GM23338 (cell line): ENCODE measurements at regions not wholly inside any gene's neighbourhood (a gene's known extent, or its start where the extent isn't known, plus 50 kb on each side); places are given as distances from the start of the nearest gene placed in this dataset.
A peak's percentile ranks its signal among the peaks of the same experiment; 100 is the strongest.

Source experiments
- ATAC-seq: fragments of 200-7000 bp; cut with Tn5 transposase; 3 replicates; pipeline ENCODE4 v1.9.1; 2020
- DNase-seq: peaks from one replicate; pipeline ENCODE4 v3.0.0-alpha.2; 2015; ENCODE audit warnings: low spot score
- H2AFZ ChIP-seq: fragments of 200-600 bp; sonication (generic); 2 replicates; pipeline ENCODE4 v1.8.0; 2016; ENCODE audit warnings: antibody characterized with exemption, mild to moderate bottlenecking, moderate library complexity
- H3F3A ChIP-seq: fragments of 200-600 bp; sonication (generic); replicated peaks from 2 replicates; pipeline ENCODE4 v1.8.0; 2017; ENCODE audit warnings: antibody characterized with exemption, mixed run types, low read depth
- H3K27ac ChIP-seq: fragments of 200-600 bp; sonication (generic); 2 replicates; pipeline ENCODE4 v1.6.1; 2016; ENCODE audit warnings: low read depth
- H3K27me3 ChIP-seq: fragments of 200-600 bp; sonication (generic); 2 replicates; pipeline ENCODE4 v1.8.0; 2016; ENCODE audit warnings: mild to moderate bottlenecking, mixed run types, moderate library complexity; ENCODE audit not compliant: insufficient read depth
- H3K36me3 ChIP-seq: fragments of 200-600 bp; sonication (generic); 2 replicates; pipeline ENCODE4 v1.8.0; 2016; ENCODE audit warnings: mild to moderate bottlenecking; ENCODE audit not compliant: insufficient read depth
- H3K4me1 ChIP-seq: fragments of 200-600 bp; sonication (generic); 2 replicates; pipeline ENCODE4 v1.8.0; 2016; ENCODE audit warnings: mild to moderate bottlenecking, moderate library complexity; ENCODE audit not compliant: insufficient read depth
- H3K4me2 ChIP-seq: fragments of 200-600 bp; sonication (generic); 2 replicates; pipeline ENCODE4 v1.7.1; 2017; ENCODE audit warnings: mixed run types
- H3K4me3 ChIP-seq: fragments of 200-600 bp; sonication (generic); 2 replicates; pipeline ENCODE4 v1.6.1; 2016; ENCODE audit warnings: mixed run types
- H3K79me2 ChIP-seq: fragments of 200-600 bp; sonication (generic); replicated peaks from 2 replicates; pipeline ENCODE4 v1.8.0; 2017; ENCODE audit warnings: mild to moderate bottlenecking; ENCODE audit not compliant: insufficient read depth
- H3K9me2 ChIP-seq: fragments of 200-600 bp; sonication (generic); 2 replicates; pipeline ENCODE4 v1.8.0; 2017; ENCODE audit not compliant: insufficient read depth
- H4K20me1 ChIP-seq: fragments of 200-600 bp; sonication (generic); replicated peaks from 2 replicates; pipeline ENCODE4 v1.8.0; 2017; ENCODE audit warnings: mild to moderate bottlenecking; ENCODE audit not compliant: insufficient read depth
- H3K27ac Mint-ChIP-seq: 2 replicates; pipeline ENCODE4 v1.8.0; 2020; ENCODE audit warnings: inconsistent platforms, mild to moderate bottlenecking, moderate library complexity, mixed read lengths
- H3K27me3 Mint-ChIP-seq: 3 replicates; pipeline ENCODE4 v1.8.0; 2022; ENCODE audit warnings: low read depth, mild to moderate bottlenecking, moderate library complexity, mixed read lengths, inconsistent platforms; ENCODE audit not compliant: insufficient read depth, poor library complexity
- H3K36me3 Mint-ChIP-seq: 3 replicates; pipeline ENCODE4 v1.8.0; 2021; ENCODE audit warnings: low read depth, mild to moderate bottlenecking, inconsistent platforms, moderate library complexity, mixed read lengths
- H3K4me1 Mint-ChIP-seq: 3 replicates; pipeline ENCODE4 v1.8.0; 2020; ENCODE audit warnings: mild to moderate bottlenecking, inconsistent platforms, mixed read lengths
- H3K4me3 Mint-ChIP-seq: 3 replicates; pipeline ENCODE4 v1.8.0; 2021; ENCODE audit warnings: moderate library complexity, mild to moderate bottlenecking, inconsistent platforms, mixed read lengths
- H3K9me3 Mint-ChIP-seq: 3 replicates; pipeline ENCODE4 v1.8.0; 2020; ENCODE audit warnings: moderate library complexity, mild to moderate bottlenecking, inconsistent platforms, mixed read lengths
- CREB1 ChIP-seq: fragments of 250-450 bp; sonication (Bioruptor Pico); IDR thresholded peaks from 2 replicates; pipeline ENCODE4 v1.5.0; 2020; ENCODE audit warnings: low read depth, mild to moderate bottlenecking, moderate library complexity
- CTCF ChIP-seq, 2 experiments: fragments of 200-600 bp in 1 of 2; sonication (generic) in 1 of 2; conservative IDR thresholded peaks; 2 replicates each; pipeline versions ENCODE4 v1.5.1 to v1.6.1; 2016 to 2017; ENCODE audit warnings: antibody characterized with exemption in 2 of 2, low read depth in 2 of 2, mild to moderate bottlenecking in 2 of 2, moderate library complexity in 1 of 2
- ETS1 ChIP-seq: IDR thresholded peaks from 2 replicates; pipeline ENCODE4 v1.6.1; 2016; ENCODE audit warnings: antibody characterized with exemption
- EZH2 ChIP-seq: fragments of 200-600 bp; sonication (generic); IDR thresholded peaks from one replicate; pipeline ENCODE4 v1.8.0; 2017; ENCODE audit warnings: antibody characterized with exemption, mild to moderate bottlenecking, low read depth; ENCODE audit not compliant: unreplicated experiment
- EZH2phosphoT487 ChIP-seq: fragments of 200-600 bp; sonication (generic); IDR thresholded peaks from one replicate; pipeline ENCODE4 v1.8.1; 2018; ENCODE audit warnings: antibody characterized with exemption; ENCODE audit not compliant: unreplicated experiment
- JUNB ChIP-seq: IDR thresholded peaks from one replicate; pipeline ENCODE4 v1.6.1; 2016; ENCODE audit warnings: antibody characterized with exemption; ENCODE audit not compliant: unreplicated experiment
- NANOG ChIP-seq: IDR thresholded peaks from 2 replicates; pipeline ENCODE4 v1.6.1; 2016; ENCODE audit warnings: antibody characterized with exemption, borderline replicate concordance
- POLR2AphosphoS5 ChIP-seq: IDR thresholded peaks from 2 replicates; pipeline ENCODE4 v1.6.1; 2016; ENCODE audit warnings: antibody characterized with exemption, low read depth
- REST ChIP-seq: IDR thresholded peaks from one replicate; pipeline ENCODE4 v1.6.1; 2018; ENCODE audit warnings: antibody characterized with exemption; ENCODE audit not compliant: unreplicated experiment
- STAT1 ChIP-seq: IDR thresholded peaks from one replicate; pipeline ENCODE4 v1.6.1; 2016; ENCODE audit warnings: antibody characterized with exemption; ENCODE audit not compliant: unreplicated experiment
- ZNF114 ChIP-seq: fragments of 250-450 bp; sonication (Bioruptor Pico); IDR thresholded peaks from 2 replicates; pipeline ENCODE4 v1.5.0; 2020; ENCODE audit warnings: mild to moderate bottlenecking, moderate library complexity
- ZNF331 ChIP-seq: fragments of 250-450 bp; sonication (Bioruptor Pico); IDR thresholded peaks from 2 replicates; pipeline ENCODE4 v1.5.0; 2020; ENCODE audit warnings: low read depth, mild to moderate bottlenecking, moderate library complexity
- ZNF462 ChIP-seq: fragments of 250-450 bp; sonication (Bioruptor Pico); IDR thresholded peaks from 2 replicates; pipeline ENCODE4 v1.5.0; 2020; ENCODE audit warnings: mild to moderate bottlenecking, moderate library complexity

GRCh38 chr4:38529189-38530115 lies 134.5 kb upstream of the KLF3 start:
- TF ChIP-seq EZH2phosphoT487 (no peak), ZNF114 (CRISPR knock-in tag) (no peak), JUNB (no peak), ETS1 (no peak), CREB1 (CRISPR knock-in tag) (no peak), ZNF462 (no peak), ZNF331 (CRISPR knock-in tag) (no peak), STAT1 (no peak), CTCF (conservative IDR thresholded peaks at IDR 0.05; ENCODE audit: low read depth in 2 of 2) (no peak), EZH2 (no peak), REST (no peak), POLR2AphosphoS5 (no peak), NANOG (no peak)
- H3K4me1 ChIP-seq = peaks cover 9% of the 10 kb centered on the region; the same call in 1 of the 2 replicates
- H3K9me2 ChIP-seq = peaks cover 5% of the 10 kb centered on the region
- H3K4me2 ChIP-seq = no peak overlapping the region
- Mint-ChIP-seq H3K4me3 (no peak overlapping the region), H3K27ac (0 out of 2 replicates have a peak overlapping the region, but pooled peaks have one; percentile 67), H3K27me3 (no peaks in the 10 kb centered on the region), H3K9me3 (no peaks in the 10 kb centered on the region; the same call in 2 of the 3 replicates), H3K36me3 (no peaks in the 10 kb centered on the region; the same call in 2 of the 3 replicates), H3K4me1 (peaks cover 22% of the 10 kb centered on the region)
- no peaks in the 10 kb centered on the region for H4K20me1 ChIP-seq
- no peaks in the 10 kb centered on the region for H3F3A ChIP-seq
- no peaks in the 10 kb centered on the region for H3K27me3 ChIP-seq
- peak overlapping the region; percentile 91; the same call in 1 of the 2 replicates for H2AFZ ChIP-seq
- no peak overlapping the region for H3K27ac ChIP-seq
- no peaks in the 10 kb centered on the region for H3K79me2 ChIP-seq
- no peak overlapping the region for H3K4me3 ChIP-seq
- H3K36me3 ChIP-seq = no peaks in the 10 kb centered on the region
- ATAC-seq = no peak
- peak; percentile 8 for DNase-seq
